HCT116 (cell line): ENCODE measurements at regions not wholly inside any gene's neighbourhood (a gene's known extent, or its start where the extent isn't known, plus 50 kb on each side); places are given as distances from the start of the nearest gene placed in this dataset.

ENCODE experiments used
- ATAC-seq: fragments of 200-7000 bp; cut with Tn5 transposase; 2 replicates; pipeline ENCODE4 v1.9.1; 2020; ENCODE audit warnings: mild to moderate bottlenecking, moderate library complexity
- BruUV-seq: library from RNA; stranded (reverse); fragments of 400-500 nt; replicated peaks from 2 replicates; lab custom pipeline; 2021; lab: Mats Ljungman, UMichigan
- CTCF ChIA-PET: fragments of 300-600 bp; sonication (Branson Sonifier 250); formaldehyde crosslinking; loops from one replicate; lab custom pipeline; 2021; ENCODE audit warnings: antibody characterized with exemption; lab: Charles Lee
- POLR2A ChIA-PET: fragments of 300-600, 350-600 bp; sonication (Branson Sonifier 250); formaldehyde crosslinking; loops from one replicate; lab custom pipeline; 2021; ENCODE audit warnings: antibody characterized with exemption; lab: Charles Lee
- RAD21 ChIA-PET, 2 experiments: fragments of 300-600 bp; sonication (Branson Sonifier 250); formaldehyde crosslinking; loops; one replicate each; lab custom pipeline; 2023; ENCODE audit warnings: low total read pairs in 2 of 2; ENCODE audit not compliant: uncharacterized antibody in 2 of 2, unreplicated experiment in 2 of 2, low non-redundant PET in 1 of 2; lab: Charles Lee
- DNase-seq: peaks from one replicate; pipeline ENCODE4 v3.0.0-alpha.2; 2010; ENCODE audit warnings: low read depth, low spot score
- H2AFZ ChIP-seq: fragments of 200-600 bp; shearing (Covaris generic), sonication (generic); 2 replicates; pipeline ENCODE4 v1.6.1; 2017; ENCODE audit warnings: low read depth, mixed run types, mixed read lengths, antibody characterized with exemption, low read length; ENCODE audit not compliant: poor library complexity, severe bottlenecking
- H3K27ac ChIP-seq: 2 replicates; pipeline ENCODE4 v1.5.1; 2012; ENCODE audit warnings: low read depth, low read length
- H3K27me3 ChIP-seq: fragments of 200-600 bp; sonication (generic); 2 replicates; pipeline ENCODE4 v1.6.1; 2016; ENCODE audit warnings: mixed run types, low read length, mixed read lengths; ENCODE audit not compliant: insufficient read depth
- H3K36me3 ChIP-seq, 2 experiments: fragments of 200-500 bp in 1 of 2; fragments of 200-600 bp in 1 of 2; sonication (Bioruptor generic) in 1 of 2; sonication (generic) in 1 of 2; 2 replicates each; pipeline versions ENCODE4 v1.5.1 to v1.6.1; 2014 to 2016; ENCODE audit warnings: low read length in 2 of 2, inconsistent platforms in 1 of 2, mixed read lengths in 1 of 2, mixed run types in 1 of 2; ENCODE audit not compliant: insufficient read depth in 2 of 2, control insufficient read depth in 1 of 2
- H3K4me1 ChIP-seq, 2 experiments: fragments of 200-600 bp in 1 of 2; sonication (generic) in 1 of 2; 2 replicates each; pipeline versions ENCODE4 v1.5.1 to v1.6.1; 2012 to 2017; ENCODE audit warnings: low read length in 2 of 2, inconsistent platforms in 1 of 2, mild to moderate bottlenecking in 1 of 2, mixed read lengths in 1 of 2, mixed run types in 1 of 2, moderate library complexity in 1 of 2; ENCODE audit not compliant: insufficient read depth in 2 of 2, control insufficient read depth in 1 of 2
- H3K4me2 ChIP-seq: fragments of 200-600 bp; sonication (generic); 2 replicates; pipeline ENCODE4 v1.6.1; 2017; ENCODE audit warnings: mixed run types, low read length, mixed read lengths
- H3K4me3 ChIP-seq, 2 experiments: fragments of 200-600 bp in 1 of 2; sonication (generic) in 1 of 2; replicated peaks in 1 of 2; 2 replicates each; pipeline ENCODE4 v1.5.1; 2011 to 2016; ENCODE audit warnings: low read length in 2 of 2, control low read depth in 1 of 2, low read depth in 1 of 2, mild to moderate bottlenecking in 1 of 2, mixed read lengths in 1 of 2, mixed run types in 1 of 2
- H3K79me2 ChIP-seq: fragments of 200-600 bp; sonication (generic); 2 replicates; pipeline ENCODE4 v1.6.1; 2017; ENCODE audit warnings: mild to moderate bottlenecking, mixed run types, low read length, moderate library complexity, mixed read lengths; ENCODE audit not compliant: insufficient read depth
- H3K9ac ChIP-seq: fragments of 200-600 bp; sonication (generic); 2 replicates; pipeline ENCODE4 v1.6.1; 2016; ENCODE audit warnings: low read length, mixed read lengths
- H3K9me2 ChIP-seq: fragments of 200-600 bp; sonication (generic), shearing (Covaris generic); 2 replicates; pipeline ENCODE4 v1.6.1; 2017; ENCODE audit warnings: mixed run types, mild to moderate bottlenecking, moderate library complexity; ENCODE audit not compliant: insufficient read depth
- H3K9me3 ChIP-seq, 2 experiments: fragments of 200-500 bp in 1 of 2; fragments of 200-600 bp in 1 of 2; sonication (Bioruptor generic) in 1 of 2; sonication (generic) in 1 of 2; 2 replicates each; pipeline ENCODE4 v1.6.1; 2014 to 2017; ENCODE audit warnings: low read length in 2 of 2, mixed read lengths in 2 of 2, inconsistent platforms in 1 of 2, low read depth in 1 of 2, mild to moderate bottlenecking in 1 of 2, mixed run types in 1 of 2, moderate library complexity in 1 of 2; ENCODE audit not compliant: control insufficient read depth in 1 of 2, insufficient read depth in 1 of 2
- H4K20me1 ChIP-seq: fragments of 200-600 bp; sonication (generic), shearing (Covaris generic); 2 replicates; pipeline ENCODE4 v1.6.1; 2017; ENCODE audit warnings: mixed run types, mild to moderate bottlenecking, moderate library complexity; ENCODE audit not compliant: insufficient read depth
- CTCF ChIP-seq, 3 experiments: fragments of 200-600 bp in 1 of 3; sonication (generic) in 1 of 3; IDR thresholded peaks in 2 of 3; conservative IDR thresholded peaks in 1 of 3; 2 replicates each; pipeline ENCODE4 v1.5.1; 2012 to 2017; ENCODE audit warnings: low read depth in 2 of 3, low read length in 2 of 3, antibody characterized with exemption in 1 of 3, borderline replicate concordance in 1 of 3, control low read depth in 1 of 3, mild to moderate bottlenecking in 1 of 3, mixed read lengths in 1 of 3, mixed run types in 1 of 3, moderate library complexity in 1 of 3; ENCODE audit not compliant: insufficient read depth in 1 of 3
- ELF1 ChIP-seq: IDR thresholded peaks from 2 replicates; pipeline ENCODE4 v1.6.1; 2012; ENCODE audit warnings: low read depth, borderline replicate concordance
- SRF ChIP-seq: IDR thresholded peaks from 2 replicates; pipeline ENCODE4 v1.6.1; 2012; ENCODE audit warnings: low read depth
- intact Hi-C: fragments of 100-400 bp; cut with micrococcal nuclease; formaldehyde crosslinking; loops from 2 replicates; pipeline ENCODE4 v1.10.0; 2022

DNA sequence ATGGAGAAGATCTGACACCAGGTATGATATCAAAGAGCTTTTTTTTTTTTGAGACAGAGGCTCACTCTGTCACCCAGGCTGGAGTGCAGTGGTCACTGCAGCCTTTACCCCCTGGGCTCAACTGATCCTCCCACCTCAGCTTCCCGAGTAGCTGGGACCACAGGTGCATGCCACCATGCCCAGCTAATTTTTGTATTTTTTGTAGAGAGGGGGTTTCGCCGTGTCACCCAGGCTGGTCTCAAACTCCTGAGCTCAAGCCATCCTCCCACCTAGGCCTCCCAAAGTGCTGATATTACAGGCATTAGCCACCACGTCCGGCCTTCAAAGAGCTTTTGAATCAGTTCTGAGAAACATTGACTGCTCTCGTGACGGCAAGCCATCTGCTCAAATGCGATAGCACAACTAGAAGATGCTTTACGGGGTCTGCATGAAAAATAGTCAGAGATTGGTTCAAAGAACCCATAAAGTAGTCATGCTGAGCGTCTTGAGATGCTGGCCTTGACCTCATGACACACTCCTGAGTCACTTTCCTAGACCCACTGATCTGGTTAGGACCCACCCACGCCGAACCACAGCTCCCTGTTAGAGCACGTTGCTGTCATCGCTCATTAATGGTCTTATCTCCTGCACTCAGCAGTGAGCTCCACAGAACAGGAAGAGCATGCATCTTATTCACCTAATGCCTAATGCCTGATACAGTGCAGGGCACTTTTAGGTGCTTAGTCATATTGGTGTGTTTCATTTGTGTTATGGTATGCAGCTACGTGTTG, 57.0 kb upstream of the NR2F2 start (continued):
- no peak for TF ChIP-seq CTCF (IDR thresholded peaks at IDR 0.05 in 2 of 3, conservative IDR thresholded peaks at IDR 0.05 in 1 of 3; ENCODE audit: borderline replicate concordance in 1 of 3, insufficient read depth in 1 of 3, low read depth in 2 of 3, low read length in 2 of 3)

DNA sequence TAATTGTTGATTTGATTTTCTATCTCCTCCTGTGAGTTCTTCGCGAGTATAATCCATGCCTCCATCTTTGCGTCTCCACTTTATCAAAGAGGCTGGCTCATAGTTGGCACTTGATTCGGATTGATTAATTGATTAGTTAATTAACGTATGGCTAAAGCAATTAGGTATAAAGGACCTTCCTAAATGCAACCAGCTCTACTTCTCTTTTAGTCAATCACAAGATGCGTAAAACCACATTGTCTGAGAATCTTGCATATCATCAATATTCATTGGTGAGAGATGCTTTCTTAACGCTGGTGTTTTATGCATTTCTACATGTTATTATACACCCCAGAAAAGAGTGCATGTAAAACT, 56.4 kb upstream of the NR2F2 start:
- H3K9ac ChIP-seq, result peak overlapping the region; percentile 49
- no peaks in the 10 kb centered on the region for H3K36me3 ChIP-seq
- ATAC-seq (no peak), DNase-seq (no peak)
- peaks cover 59 to 83% of the 10 kb centered on the region in 2 experiments for H3K4me1 ChIP-seq
- POLR2A ChIA-PET, result interaction anchor here (1.0 to 1.6 kb wide), 5 partner anchors 9 to 56 kb away, joined by 3 to 15 read pairs (median 5); partner anchors contain the start of gene NR2F2
- no peaks in the 10 kb centered on the region for H3K9me2 ChIP-seq
- no peaks in the 10 kb centered on the region for H4K20me1 ChIP-seq
- peak overlapping the region; percentile 83 for H3K27ac ChIP-seq
- RAD21 ChIA-PET, result interaction anchor here in 1 of 2 experiments (1.2 kb wide), 1 partner anchor 53 kb away, joined by 5 read pairs; no protein-coding TSS in a partner anchor
- H3K4me3 ChIP-seq, result peak overlapping the region in 1 of 2 experiments; percentile 44; a peak in 3 of 4 replicates
- TF ChIP-seq SRF (no peak), ELF1 (0 out of 2 replicates have a peak, but pooled peaks have one; percentile 0)
- intact Hi-C loops, result loop anchor here (10.0 kb wide), 1 partner anchor 719 kb away; no protein-coding TSS in a partner anchor
- CTCF ChIA-PET, result interaction anchor here (0.8 to 1.6 kb wide), 3 partner anchors 9 to 1482 kb away, joined by 3 to 6 read pairs (median 3); no protein-coding TSS in a partner anchor
- TSS peak; percentile 95 for BruUV-seq
- no peaks in the 10 kb centered on the region for H3K27me3 ChIP-seq
- H3K79me2 ChIP-seq, result no peaks in the 10 kb centered on the region
- H2AFZ ChIP-seq, result no peak overlapping the region
- peak overlapping the region; percentile 74 for H3K4me2 ChIP-seq
- no peaks in the 10 kb centered on the region for H3K9me3 ChIP-seq
